ENCODE measurements at regions not wholly inside any gene's neighbourhood (a gene's known extent, or its start where the extent isn't known, plus 50 kb on each side); places are given as distances from the start of the nearest gene placed in this dataset.
"Not testable (repeated sequence)": the region's sequence is repeated elsewhere in the genome, so short reads cannot be mapped to it uniquely, and the experiment has no call there.

DNA sequence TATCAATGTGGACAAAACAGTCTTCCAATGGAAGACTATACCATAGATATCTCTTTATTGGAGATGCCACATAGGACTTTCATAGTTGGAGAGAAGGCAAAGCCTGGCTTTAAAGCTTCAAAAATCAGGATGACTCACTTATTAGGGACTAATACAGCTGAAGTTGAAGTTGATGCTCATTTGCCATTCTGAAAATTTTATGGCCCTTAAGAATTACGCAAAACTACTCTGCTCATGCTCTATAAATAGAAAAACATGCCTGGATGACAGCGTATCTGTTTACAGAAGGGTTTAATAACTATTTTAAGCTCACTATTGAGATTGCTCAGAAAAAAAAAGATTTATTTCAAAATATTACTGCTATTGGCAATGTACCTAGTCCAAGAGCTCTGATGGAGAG is 155.5 kb upstream of the DST start:
- ATAC-seq: no peak
- H3K27me3 Mint-ChIP-seq: peaks cover 3 to 18% of the 10 kb centered on the region in 2 donors
- H3K27ac Mint-ChIP-seq: no peak overlapping the region
- no peaks in the 10 kb centered on the region for H3K36me3 Mint-ChIP-seq
- H3K9me3 Mint-ChIP-seq: no peaks in the 10 kb centered on the region
- H3K4me1 Mint-ChIP-seq (ENCODE audit: low read depth in 2 of 2): no peaks in the 10 kb centered on the region
- no peak for DNase-seq (ENCODE audit: low spot score)
- H3K4me3 Mint-ChIP-seq: no peak overlapping the region

DNA sequence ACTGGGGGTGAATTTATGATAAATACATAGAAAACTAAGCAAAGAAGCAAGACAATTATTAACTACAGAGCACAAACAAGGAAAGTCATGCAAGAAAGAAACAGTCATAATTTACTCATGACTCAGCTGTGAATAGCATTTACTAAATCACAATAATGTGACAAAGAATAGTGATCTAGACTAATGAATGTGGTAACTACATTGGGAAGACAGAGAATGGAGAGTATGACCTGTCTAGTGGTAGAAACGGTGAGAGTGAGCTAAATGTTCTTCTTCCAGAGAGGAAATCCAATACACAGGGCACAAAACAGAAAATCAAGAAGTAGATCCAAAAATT is 153.5 kb upstream of the DST start:
- Mint-ChIP-seq H3K9me3 (no peaks in the 10 kb centered on the region), H3K4me1 (ENCODE audit: low read depth in 2 of 2) (no peaks in the 10 kb centered on the region), H3K36me3 (no peaks in the 10 kb centered on the region), H3K27ac (no peak overlapping the region), H3K4me3 (no peak overlapping the region), H3K27me3 (peaks cover 6 to 18% of the 10 kb centered on the region in 2 donors)
- DNase-seq (ENCODE audit: low spot score): no peak
- no peak for ATAC-seq

DNA sequence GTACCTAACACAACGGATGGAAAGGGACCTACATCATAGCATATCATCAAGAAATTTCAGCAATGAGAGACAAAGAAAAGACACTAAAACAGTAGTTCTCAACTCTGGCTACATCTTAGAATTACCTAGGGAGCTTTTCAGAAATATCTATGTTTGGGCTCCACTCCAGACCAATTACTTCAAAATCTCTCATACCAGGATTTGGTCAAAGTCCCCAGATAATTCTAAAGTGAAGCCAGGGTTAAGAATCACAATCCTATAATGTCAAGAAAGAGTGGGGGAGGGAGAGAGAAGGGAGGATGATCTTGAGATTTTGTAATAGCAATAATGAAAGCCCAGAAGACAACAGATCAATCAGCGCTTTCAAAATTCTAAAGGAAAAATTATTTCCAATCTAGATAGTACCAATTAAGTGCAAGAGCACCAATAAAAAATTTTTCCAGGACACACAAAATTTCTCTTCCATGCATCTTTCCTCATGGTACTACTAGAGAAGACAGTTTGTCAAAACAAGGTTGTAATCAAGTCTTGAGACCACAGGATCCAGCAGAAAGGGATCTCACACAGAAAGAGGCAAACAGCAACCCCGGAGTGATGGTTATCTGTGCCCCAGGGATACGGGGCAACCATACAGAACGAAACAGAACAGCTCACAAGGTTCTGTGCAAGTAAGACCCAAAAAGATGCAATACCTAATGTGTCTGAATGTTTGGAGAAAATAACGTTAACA is 152.9 kb upstream of the DST start:
- no peaks in the 10 kb centered on the region for H3K36me3 Mint-ChIP-seq
- peaks cover 6 to 18% of the 10 kb centered on the region in 2 donors for H3K27me3 Mint-ChIP-seq
- H3K4me1 Mint-ChIP-seq (ENCODE audit: low read depth in 2 of 2): no peaks in the 10 kb centered on the region
- ATAC-seq (no peak), DNase-seq (ENCODE audit: low spot score) (no peak)
- no peak overlapping the region for H3K27ac Mint-ChIP-seq
- no peak overlapping the region for H3K4me3 Mint-ChIP-seq
- H3K9me3 Mint-ChIP-seq: no peaks in the 10 kb centered on the region

DNA sequence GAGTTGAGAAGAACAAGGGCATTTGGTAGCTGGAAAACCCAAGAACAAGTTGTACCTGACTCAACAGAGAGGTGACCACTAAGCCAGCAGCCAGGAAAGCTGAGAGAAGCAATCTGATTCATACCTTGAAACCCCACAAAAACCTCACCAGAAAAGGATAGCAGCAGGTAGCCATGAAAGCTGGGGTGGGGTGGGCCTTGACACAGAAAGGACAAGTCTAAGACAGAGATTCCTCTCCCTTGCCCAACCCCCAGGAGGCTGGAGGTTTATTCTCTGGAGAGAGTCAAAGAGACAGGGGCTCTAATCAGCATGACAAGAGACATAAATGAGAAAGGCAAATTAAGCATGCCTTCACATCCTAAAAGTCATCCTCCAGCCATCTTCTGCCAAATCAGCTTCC is 151.7 kb upstream of the DST start:
- no peaks in the 10 kb centered on the region for H3K36me3 Mint-ChIP-seq
- no peak overlapping the region for H3K27ac Mint-ChIP-seq
- H3K27me3 Mint-ChIP-seq: peaks cover 6 to 18% of the 10 kb centered on the region in 2 donors
- no peak for DNase-seq (ENCODE audit: low spot score)
- no peaks in the 10 kb centered on the region for H3K4me1 Mint-ChIP-seq (ENCODE audit: low read depth in 2 of 2)
- no peak for ATAC-seq
- H3K9me3 Mint-ChIP-seq: no peaks in the 10 kb centered on the region
- H3K4me3 Mint-ChIP-seq: no peak overlapping the region

DNA sequence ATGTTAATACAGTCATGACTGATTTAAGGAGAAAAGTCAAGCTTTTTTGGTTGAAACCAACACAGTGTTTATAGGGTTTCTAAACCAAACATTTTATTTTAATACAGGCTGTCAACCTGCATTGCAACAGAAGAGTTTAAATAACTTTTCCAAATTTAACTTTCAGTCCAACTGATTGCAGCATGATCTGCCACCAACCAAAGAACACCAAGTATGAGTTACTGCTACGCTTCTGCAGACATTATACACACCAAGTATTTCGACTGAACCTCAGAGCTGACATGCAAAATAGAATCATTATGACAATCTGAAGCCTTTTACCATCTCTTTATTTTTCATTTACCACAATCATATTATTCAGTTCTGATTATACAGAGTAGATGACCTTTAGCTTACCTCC is 151.2 kb upstream of the DST start:
- H3K27me3 Mint-ChIP-seq: peaks cover 6 to 18% of the 10 kb centered on the region in 2 donors
- H3K4me1 Mint-ChIP-seq (ENCODE audit: low read depth in 2 of 2): no peaks in the 10 kb centered on the region
- DNase-seq (ENCODE audit: low spot score) (no peak), ATAC-seq (no peak)
- no peaks in the 10 kb centered on the region for H3K36me3 Mint-ChIP-seq
- H3K9me3 Mint-ChIP-seq: no peaks in the 10 kb centered on the region
- no peak overlapping the region for H3K4me3 Mint-ChIP-seq
- no peak overlapping the region for H3K27ac Mint-ChIP-seq

DNA sequence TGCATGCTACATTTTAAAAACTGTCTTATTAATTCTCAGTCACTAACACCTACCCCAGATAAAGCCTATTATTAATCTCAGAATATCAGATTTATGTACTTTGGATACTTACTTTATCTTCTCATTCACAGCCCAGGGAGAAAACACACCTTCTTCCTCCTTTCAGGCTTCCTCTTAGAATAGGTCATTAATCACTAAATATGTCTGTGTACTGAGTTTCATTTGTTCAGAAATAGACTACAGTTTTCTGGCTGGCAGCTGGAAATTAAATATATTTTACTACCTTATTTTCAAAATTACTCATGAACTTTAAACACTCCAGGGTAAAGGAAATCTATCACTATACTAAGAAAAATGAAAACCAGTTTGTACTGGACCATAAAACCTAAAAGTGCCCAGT is 147.7 kb upstream of the DST start:
- no peaks in the 10 kb centered on the region for H3K36me3 Mint-ChIP-seq
- no peak for ATAC-seq
- no peak overlapping the region for H3K4me3 Mint-ChIP-seq
- peaks cover 3% of the 10 kb centered on the region for H3K9me3 Mint-ChIP-seq
- DNase-seq (ENCODE audit: low spot score): no peak
- no peak overlapping the region for H3K27ac Mint-ChIP-seq
- no peaks in the 10 kb centered on the region for H3K4me1 Mint-ChIP-seq (ENCODE audit: low read depth in 2 of 2)
- peaks cover 3 to 18% of the 10 kb centered on the region in 2 donors for H3K27me3 Mint-ChIP-seq

DNA sequence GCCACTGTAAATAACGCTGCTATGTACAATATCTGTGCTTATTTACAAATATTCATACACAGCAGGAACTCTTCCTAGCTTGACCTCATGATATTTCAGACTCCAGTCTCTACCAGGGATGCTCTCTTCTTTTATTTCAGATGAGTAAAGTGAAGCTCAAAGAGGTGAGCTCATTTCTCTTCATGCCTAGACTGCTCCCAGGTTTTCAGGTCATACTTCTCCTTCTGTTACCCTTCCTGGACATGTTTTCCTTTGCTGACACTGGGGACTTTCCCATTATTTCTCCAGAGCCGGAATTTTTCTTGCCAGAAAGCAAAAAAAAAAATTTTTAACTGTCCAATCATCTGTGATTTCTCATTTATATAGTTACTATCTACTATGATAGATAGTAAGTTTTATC is 147.2 kb upstream of the DST start:
- DNase-seq (ENCODE audit: low spot score) (no peak), ATAC-seq (no peak)
- no peaks in the 10 kb centered on the region for H3K36me3 Mint-ChIP-seq
- H3K27ac Mint-ChIP-seq: no peak overlapping the region
- H3K4me1 Mint-ChIP-seq (ENCODE audit: low read depth in 2 of 2): no peaks in the 10 kb centered on the region
- H3K9me3 Mint-ChIP-seq: peaks cover 3% of the 10 kb centered on the region
- no peak overlapping the region for H3K4me3 Mint-ChIP-seq
- peaks cover 3 to 13% of the 10 kb centered on the region in 2 donors for H3K27me3 Mint-ChIP-seq

DNA sequence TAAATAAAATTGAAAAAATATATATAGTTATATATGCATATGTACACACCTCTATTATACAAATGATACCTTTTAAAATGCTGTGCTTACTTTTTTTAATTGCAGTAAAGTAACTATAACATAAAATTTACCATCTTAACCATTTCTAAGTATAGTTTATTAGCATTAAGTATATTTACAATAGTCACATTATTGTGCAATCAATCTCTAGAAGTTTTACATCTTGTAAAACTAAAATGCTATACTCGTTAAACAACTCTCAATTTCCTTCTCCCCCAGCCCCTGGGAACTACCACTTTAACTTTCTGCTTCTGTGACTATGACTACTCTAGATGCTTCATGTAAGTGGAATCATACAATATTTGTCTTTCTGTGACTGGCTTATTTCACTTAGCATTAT is 146.7 kb upstream of the DST start:
- H3K27ac Mint-ChIP-seq: no peak overlapping the region

DNA sequence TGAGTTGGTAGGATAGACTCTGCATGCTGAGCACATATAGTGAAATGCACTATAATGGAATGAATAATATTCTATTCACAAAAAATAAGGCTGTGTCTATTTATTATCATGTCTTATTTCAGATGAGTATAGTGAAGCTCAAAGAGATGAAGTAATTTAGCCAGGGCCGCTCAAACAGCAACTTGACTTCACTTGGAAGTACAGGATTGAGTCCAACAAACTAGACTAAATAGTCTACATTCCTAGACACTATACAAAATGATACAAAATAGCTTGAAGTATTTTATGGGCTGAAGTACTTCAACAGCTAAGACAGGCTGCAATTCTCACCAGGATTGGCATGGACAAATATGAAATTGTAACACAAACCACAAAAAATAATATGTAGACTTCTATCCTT is 144.5 kb upstream of the DST start:
- H3K27ac Mint-ChIP-seq: no peak overlapping the region
- peaks cover 3 to 7% of the 10 kb centered on the region in 2 donors for H3K27me3 Mint-ChIP-seq
- no peak for DNase-seq (ENCODE audit: low spot score)
- peaks cover 6% of the 10 kb centered on the region for H3K9me3 Mint-ChIP-seq
- no peaks in the 10 kb centered on the region for H3K4me1 Mint-ChIP-seq (ENCODE audit: low read depth in 2 of 2)
- no peaks in the 10 kb centered on the region for H3K36me3 Mint-ChIP-seq
- H3K4me3 Mint-ChIP-seq: no peak overlapping the region
- ATAC-seq: no peak

More for the DNA sequence above, 146.7 kb upstream of the DST start:
- Mint-ChIP-seq H3K27me3 (peaks cover 3 to 8% of the 10 kb centered on the region in 2 donors), H3K36me3 (no peaks in the 10 kb centered on the region), H3K4me3 (no peak overlapping the region), H3K4me1 (ENCODE audit: low read depth in 2 of 2) (no peaks in the 10 kb centered on the region), H3K9me3 (peaks cover 5% of the 10 kb centered on the region)
- DNase-seq (ENCODE audit: low spot score): no peak
- no peak for ATAC-seq

DNA sequence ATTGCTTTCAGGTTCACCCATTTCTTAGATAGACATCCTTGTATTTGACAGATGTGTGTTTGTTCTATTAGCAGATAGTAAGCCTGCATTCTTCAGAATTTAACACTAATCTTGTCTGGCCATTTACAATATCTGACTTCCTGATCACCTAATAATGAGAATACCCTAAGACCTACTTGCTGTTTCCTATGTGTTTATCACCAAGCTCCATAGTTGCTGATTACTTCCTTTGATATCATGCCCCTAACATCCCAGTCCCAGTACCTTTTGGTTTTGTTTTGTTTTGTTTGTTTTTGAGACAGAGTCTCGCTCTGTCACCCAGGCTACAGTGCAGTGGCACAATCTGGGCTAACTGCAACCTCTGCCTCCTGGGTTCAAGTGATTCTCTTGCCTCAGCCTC is 143.6 kb upstream of the DST start:
- H3K9me3 Mint-ChIP-seq: peaks cover 6% of the 10 kb centered on the region

DNA sequence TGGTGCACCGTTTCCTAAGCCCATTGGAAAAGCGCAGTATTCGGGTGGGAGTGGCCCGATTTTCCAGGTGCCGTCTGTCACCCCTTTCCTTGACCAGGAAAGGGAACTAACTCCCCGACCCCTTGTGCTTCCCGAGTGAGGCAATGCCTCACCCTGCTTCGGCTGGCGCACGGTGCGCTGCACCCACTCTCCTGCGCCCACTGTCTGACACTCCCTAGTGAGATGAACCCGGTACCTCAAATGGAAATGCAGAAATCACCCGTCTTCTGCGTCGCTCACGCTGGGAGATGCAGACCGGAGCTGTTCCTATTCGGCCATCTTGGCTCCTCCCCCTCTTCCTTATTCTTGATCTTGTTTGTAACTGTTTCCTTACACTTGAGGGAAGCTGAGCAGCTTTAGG is 142.8 kb upstream of the DST start:
- not testable (repeated sequence) for ATAC-seq; H3K27ac Mint-ChIP-seq; H3K4me1 Mint-ChIP-seq (ENCODE audit: low read depth in 2 of 2); DNase-seq (ENCODE audit: low spot score); H3K36me3 Mint-ChIP-seq; H3K4me3 Mint-ChIP-seq; H3K9me3 Mint-ChIP-seq; H3K27me3 Mint-ChIP-seq

More for the DNA sequence above, 143.6 kb upstream of the DST start:
- Mint-ChIP-seq H3K27me3 (peaks cover 0 to 7% of the 10 kb centered on the region in 2 donors), H3K36me3 (no peaks in the 10 kb centered on the region), H3K27ac (no peak overlapping the region), H3K4me3 (no peak overlapping the region), H3K4me1 (ENCODE audit: low read depth in 2 of 2) (no peaks in the 10 kb centered on the region)
- ATAC-seq (no peak), DNase-seq (ENCODE audit: low spot score) (no peak)

DNA sequence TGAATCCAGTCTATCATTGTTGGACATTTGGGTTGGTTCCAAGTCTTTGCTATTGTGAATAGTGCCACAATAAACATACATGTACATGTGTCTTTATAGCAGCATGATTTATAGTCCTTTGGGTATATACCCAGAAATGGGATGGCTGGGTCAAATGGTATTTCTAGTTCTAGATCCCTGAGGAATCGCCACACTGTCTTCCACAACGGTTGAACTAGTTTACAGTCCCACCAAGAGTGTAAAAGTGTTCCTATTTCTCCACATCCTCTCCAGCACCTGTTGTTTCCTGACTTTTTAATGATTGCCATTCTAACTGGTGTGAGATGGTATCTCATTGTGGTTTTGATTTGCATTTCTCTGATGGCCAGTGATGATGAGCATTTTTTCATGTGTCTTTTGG is 137.4 kb upstream of the DST start:
- not testable (repeated sequence) for H3K27ac Mint-ChIP-seq; H3K9me3 Mint-ChIP-seq; H3K4me1 Mint-ChIP-seq (ENCODE audit: low read depth in 2 of 2); H3K36me3 Mint-ChIP-seq; ATAC-seq; H3K4me3 Mint-ChIP-seq; H3K27me3 Mint-ChIP-seq; DNase-seq (ENCODE audit: low spot score)

DNA sequence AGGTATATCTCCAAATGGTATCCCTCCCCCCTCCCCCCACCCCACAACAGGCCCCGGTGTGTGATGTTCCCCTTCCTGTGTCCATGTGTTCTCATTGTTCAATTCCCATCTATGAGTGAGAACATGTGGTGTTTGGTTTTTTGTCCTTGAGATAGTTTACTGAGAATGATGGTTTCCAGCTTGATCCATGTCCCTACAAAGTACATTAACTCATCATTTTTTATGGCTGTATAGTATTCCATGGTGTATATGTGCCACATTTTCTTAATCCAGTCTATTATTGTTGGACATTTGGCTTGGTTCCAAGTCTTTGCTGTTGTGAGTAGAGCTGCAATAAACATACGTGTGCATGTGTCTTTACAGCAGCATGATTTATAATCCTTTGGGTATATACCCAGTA is 135.8 kb upstream of the DST start:
- DNase-seq (ENCODE audit: low spot score); H3K36me3 Mint-ChIP-seq; H3K9me3 Mint-ChIP-seq; H3K4me1 Mint-ChIP-seq (ENCODE audit: low read depth in 2 of 2); H3K27ac Mint-ChIP-seq; H3K27me3 Mint-ChIP-seq; ATAC-seq; H3K4me3 Mint-ChIP-seq: not testable (repeated sequence)

DNA sequence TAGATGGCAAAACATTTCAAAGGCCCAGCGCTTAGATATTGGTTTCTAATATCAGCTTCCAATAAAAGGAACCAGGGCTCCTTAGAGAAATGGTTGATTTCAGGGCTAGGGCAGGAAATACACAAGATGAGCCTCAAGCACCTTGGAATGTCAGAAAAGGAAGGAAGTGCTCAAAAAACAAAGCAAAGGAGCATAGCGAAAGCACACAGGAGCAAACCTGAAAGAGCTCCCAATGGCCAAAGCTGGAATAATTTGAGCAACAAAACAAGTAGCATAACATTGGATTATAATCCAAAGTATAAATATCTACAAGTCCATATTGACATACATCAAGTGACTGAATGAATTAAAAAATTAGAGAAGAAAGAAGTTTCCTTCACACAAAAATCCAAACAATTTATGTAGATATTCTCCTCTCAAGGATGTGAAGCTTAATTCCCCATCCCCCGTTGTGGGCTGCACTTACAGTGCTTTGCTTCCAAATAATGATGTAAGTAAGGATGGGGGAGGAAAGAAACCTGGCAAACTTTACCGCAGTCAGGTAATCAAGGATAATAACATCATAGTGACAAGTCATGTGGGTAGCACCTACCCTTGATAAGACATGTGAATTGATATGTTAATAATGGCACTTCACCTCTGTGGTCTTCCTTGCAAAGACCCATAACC is 132.9 kb upstream of the DST start:
- peaks cover 3% of the 10 kb centered on the region for H3K9me3 Mint-ChIP-seq

DNA sequence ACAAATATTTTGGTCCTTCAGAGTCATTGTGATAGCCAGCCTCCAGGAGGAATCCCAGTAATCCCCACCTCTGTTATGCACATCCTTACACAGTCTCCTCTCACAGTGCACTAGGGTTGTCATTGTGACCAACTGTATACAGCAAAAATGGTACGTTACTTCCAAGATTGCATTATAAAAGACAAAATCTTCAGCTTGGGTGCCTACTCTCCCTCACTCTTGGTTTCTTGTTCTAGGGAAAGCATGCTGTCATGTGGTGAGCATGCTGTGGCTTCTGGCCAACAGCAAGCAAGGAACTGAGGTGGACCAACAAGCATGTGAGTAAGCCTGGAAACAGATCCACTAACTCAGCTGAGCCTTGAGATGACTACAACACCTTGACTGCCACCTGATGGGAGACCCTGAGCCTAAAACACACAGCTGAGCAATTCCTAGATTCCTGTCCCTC is 130.1 kb upstream of the DST start:
- no peak for ATAC-seq
- no peak for DNase-seq (ENCODE audit: low spot score)
- Mint-ChIP-seq H3K27me3 (no peaks in the 10 kb centered on the region), H3K36me3 (no peaks in the 10 kb centered on the region), H3K27ac (no peak overlapping the region), H3K4me3 (no peak overlapping the region), H3K4me1 (ENCODE audit: low read depth in 2 of 2) (no peaks in the 10 kb centered on the region), H3K9me3 (peaks cover 3% of the 10 kb centered on the region)

More for the DNA sequence above, 132.9 kb upstream of the DST start:
- Mint-ChIP-seq H3K36me3 (no peaks in the 10 kb centered on the region), H3K27me3 (no peaks in the 10 kb centered on the region), H3K27ac (no peak overlapping the region), H3K4me3 (no peak overlapping the region), H3K4me1 (ENCODE audit: low read depth in 2 of 2) (no peaks in the 10 kb centered on the region)
- no peak for ATAC-seq
- no peak for DNase-seq (ENCODE audit: low spot score)
